ENCODE measurements at regions not wholly inside any gene's neighbourhood (a gene's known extent, or its start where the extent isn't known, plus 50 kb on each side); places are given as distances from the start of the nearest gene placed in this dataset.
"Not testable (repeated sequence)": the region's sequence is repeated elsewhere in the genome, so short reads cannot be mapped to it uniquely, and the experiment has no call there.

- TF ChIP-seq CTCF, POLR2AphosphoS5, POLR2A, EP300 (IDR thresholded peaks at IDR 0.05): not testable (repeated sequence)
Observed at GRCh38 chr14:105679959-105680735, 153.8 kb downstream of the TMEM121 start.
